ENCODE measurements at regions not wholly inside any gene's neighbourhood (a gene's known extent, or its start where the extent isn't known, plus 50 kb on each side); places are given as distances from the start of the nearest gene placed in this dataset.
A peak's percentile ranks its signal among the peaks of the same experiment; 100 is the strongest.
"Not testable (repeated sequence)": the region's sequence is repeated elsewhere in the genome, so short reads cannot be mapped to it uniquely, and the experiment has no call there.

GRCh38 chr10:86579883-86580520, 58.4 kb upstream of the WAPL start:
- no peak for DNase-seq

GRCh38 chr10:86580521-86580891, 58.9 kb upstream of the WAPL start:
- DNase-seq, result peak; percentile 28 to 44

DNA sequence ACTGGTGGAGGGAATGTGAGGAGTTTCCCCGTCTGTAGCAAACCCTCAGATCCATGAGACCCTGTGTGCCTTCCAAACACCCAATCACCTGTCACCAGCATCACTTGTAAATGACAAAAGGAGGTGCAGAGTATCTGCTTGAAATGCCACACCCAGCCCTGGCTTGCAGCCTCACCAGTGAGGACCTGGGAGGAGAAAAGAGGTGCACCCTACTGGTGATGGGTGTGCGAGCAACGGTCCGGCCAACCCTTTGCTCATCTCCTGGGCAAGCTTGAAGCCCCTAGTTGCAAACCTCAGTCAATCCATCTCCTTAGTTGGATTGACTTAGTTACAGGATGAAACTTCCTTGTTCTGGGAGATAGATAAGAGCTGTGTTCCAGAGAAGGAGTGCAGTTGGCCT, 62.4 kb upstream of the WAPL start:
- DNase-seq, result no peak

- peak; percentile 21 to 37 for DNase-seq
Observed at GRCh38 chr10:86585037-86585929, 63.7 kb upstream of the WAPL start.

DNA sequence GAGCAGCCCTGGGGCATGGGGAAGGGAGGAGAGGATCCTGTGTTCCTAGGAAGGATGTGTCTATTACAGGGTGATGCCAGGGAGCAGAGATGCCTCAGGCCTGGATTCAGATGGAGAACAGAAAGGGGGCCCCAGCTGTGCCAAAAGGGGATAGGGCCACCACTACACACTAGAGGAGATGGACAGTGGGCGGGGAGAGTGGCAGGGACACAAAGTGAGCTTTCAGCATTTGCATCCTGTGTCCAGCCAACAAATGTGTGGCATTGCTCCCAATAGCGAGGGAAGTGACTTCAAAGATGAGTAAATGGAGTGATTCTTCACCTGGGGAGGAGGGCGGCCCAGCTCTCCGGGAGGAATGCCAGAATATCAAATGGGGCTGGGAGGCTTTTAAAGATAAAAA, 64.9 kb upstream of the WAPL start:
- DNase-seq, result no peak

- not testable (repeated sequence) for DNase-seq
Observed at GRCh38 chr10:86588781-86589180, 65.6 kb upstream of the OPN4 start.

- DNase-seq, result no peak
Observed at GRCh38 chr10:86591436-86591835, 62.9 kb upstream of the OPN4 start.

DNA sequence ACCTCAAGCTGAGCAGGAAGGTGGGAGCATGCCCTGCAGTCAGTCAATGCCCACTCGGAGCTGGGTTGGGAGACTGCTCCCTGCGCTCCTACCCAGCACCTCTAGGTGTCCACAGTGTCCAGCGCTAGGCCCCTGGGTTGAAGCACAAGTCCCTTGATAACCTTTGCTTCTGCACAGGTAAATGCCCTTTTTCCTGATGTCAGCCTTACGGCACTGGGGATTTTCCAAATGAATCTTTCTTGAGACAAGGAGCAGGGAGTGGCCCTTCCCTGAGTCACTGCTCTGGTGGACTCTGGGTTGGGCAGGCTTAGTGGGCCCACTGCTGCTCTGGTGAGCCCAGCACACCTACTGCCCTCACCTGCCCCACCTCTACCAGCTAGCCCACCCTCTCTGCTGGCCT, 61.9 kb upstream of the OPN4 start:
- DNase-seq, result no peak

DNA sequence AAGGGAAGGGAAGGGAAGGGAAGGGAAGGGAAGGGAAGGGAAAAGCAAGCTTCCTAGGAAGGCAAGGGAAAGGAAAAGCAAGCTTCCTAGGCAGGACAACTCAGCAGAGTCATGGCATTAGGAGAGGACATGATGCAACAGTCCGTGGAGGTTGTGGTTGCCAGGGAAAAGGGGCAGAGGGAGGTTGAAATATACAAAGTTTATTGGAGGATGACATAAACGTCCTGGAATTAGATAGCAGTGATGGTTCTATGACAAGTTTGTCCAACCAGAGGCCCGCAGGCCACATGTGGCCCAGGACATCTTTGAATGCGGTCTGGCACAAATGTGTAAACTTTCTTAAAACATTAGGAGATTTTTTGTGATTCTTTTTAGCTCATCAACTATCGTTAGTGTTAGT, 59.8 kb upstream of the OPN4 start:
- no peak for DNase-seq

GRCh38 chr10:86595496-86595895, 58.9 kb upstream of the OPN4 start:
- DNase-seq, result no peak

DNA sequence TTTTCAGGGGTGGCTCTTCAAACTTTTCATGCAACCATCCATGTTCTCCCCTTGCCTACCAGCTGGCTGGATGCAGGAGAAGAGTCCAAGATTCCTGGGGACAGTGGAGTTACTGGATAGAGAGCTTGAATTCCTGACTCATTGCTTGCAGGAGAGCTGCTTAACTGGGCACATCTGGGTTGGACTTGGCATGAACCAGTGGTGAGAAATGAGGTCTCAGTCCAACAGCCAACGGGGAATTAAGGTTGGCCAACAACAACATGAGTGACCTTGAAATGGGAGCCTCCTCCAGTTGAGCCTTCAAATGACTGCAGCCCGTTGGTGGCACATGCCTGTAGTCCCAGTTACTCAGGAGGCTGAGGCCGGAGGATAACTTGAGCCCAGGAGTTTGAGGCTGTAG, 58.1 kb upstream of the OPN4 start:
- no peak for DNase-seq

DNA sequence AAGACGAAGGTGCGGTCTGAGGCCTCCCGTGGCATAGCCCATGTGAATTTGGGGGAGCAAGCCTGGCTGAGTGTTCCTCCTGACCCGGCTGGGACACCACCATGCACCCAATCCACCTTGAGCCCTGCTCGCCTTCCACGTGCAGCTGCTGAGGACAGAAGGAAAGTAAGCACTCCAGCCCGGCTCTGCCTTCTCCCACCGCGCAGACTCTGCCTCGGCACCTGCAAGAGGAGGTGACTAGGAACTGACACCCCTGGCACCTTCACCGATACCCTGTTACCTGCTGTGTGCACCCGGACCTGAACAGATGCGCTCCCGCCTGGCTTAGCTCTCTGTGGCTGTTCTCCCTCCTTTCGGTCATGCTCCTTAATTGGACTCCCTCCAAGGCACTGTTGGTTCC, 57.0 kb upstream of the OPN4 start:
- no peak for DNase-seq

DNA sequence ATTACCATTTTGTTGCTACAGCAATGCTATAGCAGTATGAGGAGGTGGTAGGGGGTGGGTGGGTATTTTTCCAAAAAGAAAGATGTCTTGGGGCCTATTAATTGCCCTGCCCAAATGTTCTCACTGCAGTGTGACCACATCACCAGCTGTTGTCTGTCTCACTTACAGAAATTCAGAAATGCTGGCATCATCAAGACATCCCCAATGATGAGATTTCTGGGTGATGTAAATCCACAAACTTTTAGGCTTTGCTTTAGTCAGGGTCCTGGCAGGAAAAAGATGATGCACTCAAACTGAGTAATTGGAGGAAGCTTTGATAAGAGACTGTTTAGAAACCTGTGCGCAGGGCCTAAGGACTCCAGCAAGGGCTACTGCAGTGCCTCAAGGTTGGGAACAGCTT, 56.2 kb upstream of the OPN4 start:
- no peak for DNase-seq

DNA sequence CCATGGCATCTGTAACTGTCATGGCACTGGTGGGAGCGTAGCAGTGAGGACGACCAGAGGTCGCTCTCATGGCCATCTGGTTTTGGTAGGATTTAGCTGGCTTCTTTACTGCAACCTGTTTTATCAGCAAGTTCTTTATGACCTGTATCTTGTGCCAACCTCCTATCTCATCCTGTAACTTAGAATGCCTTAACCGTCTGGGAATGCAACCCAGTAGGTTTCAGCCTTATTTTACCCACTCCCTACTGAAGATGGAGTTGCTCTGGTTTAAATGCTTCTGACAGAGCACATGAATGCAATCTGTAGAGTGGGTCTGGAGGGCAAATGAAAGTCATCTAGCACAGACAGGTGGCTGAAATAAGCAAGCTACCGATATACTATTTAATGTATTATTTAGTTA, 55.3 kb upstream of the OPN4 start:
- DNase-seq, result no peak

- no peak for DNase-seq
Observed at GRCh38 chr10:86599729-86600128, 54.6 kb upstream of the OPN4 start.

DNA sequence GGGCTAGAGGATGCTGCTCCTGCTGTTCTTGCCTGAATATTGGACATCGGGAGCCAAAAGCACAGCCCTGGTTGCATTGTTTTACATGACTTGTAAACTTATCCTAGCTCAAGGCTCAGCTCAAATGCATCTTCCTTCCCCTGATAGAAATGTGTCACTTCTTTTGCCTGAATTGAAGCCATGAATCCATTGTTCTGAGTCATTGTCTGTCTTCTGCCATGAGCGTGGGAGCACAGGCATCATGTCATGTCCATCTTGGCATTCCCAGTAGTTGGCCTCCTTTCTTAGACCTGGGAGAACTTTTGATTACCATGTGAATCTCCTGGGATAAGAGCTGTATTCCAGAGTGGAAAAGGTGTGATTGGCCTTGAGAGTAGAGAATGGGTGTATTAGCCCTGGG, 54.1 kb upstream of the OPN4 start:
- DNase-seq, result no peak

GRCh38 chr10:86601956-86602602, 52.3 kb upstream of the OPN4 start:
- no peak for DNase-seq

GRCh38 chr10:86603256-86603655, 51.1 kb upstream of the OPN4 start:
- no peak for DNase-seq

All from AML-193 (cell line).